ENCODE measurements at regions not wholly inside any gene's neighbourhood (a gene's known extent, or its start where the extent isn't known, plus 50 kb on each side); places are given as distances from the start of the nearest gene placed in this dataset.
A peak's percentile ranks its signal among the peaks of the same experiment; 100 is the strongest.
"Not testable (repeated sequence)": the region's sequence is repeated elsewhere in the genome, so short reads cannot be mapped to it uniquely, and the experiment has no call there.

- DNase-seq, result no peak
These were observed 202.6 kb downstream of the AASDHPPT start for GRCh38 chr11:106280036-106280435.

GRCh38 chr11:106281455-106282173, 204.2 kb downstream of the AASDHPPT start:
- peak; percentile 73 for DNase-seq

GRCh38 chr11:106286881-106287504, 209.5 kb downstream of the AASDHPPT start:
- no peak for DNase-seq

GRCh38 chr11:106288057-106288456, 210.6 kb downstream of the AASDHPPT start:
- DNase-seq, result no peak

- no peak for DNase-seq
These were observed 211.4 kb downstream of the AASDHPPT start for GRCh38 chr11:106288822-106289387.

GRCh38 chr11:106292526-106292925, 215.1 kb downstream of the AASDHPPT start:
- DNase-seq, result no peak

- DNase-seq, result no peak
These were observed 218.5 kb downstream of the AASDHPPT start for GRCh38 chr11:106295974-106296373.

- DNase-seq, result no peak
These were observed 225.0 kb downstream of the AASDHPPT start for GRCh38 chr11:106302416-106302815.

- DNase-seq, result peak; percentile 13
These were observed 226.8 kb downstream of the AASDHPPT start for GRCh38 chr11:106304274-106304673.

- DNase-seq, result no peak
These were observed 228.0 kb downstream of the AASDHPPT start for GRCh38 chr11:106305458-106305857.

- DNase-seq, result no peak
These were observed 229.5 kb downstream of the AASDHPPT start for GRCh38 chr11:106306942-106307341.

- DNase-seq, result no peak
These were observed 231.7 kb downstream of the AASDHPPT start for GRCh38 chr11:106309070-106309684.

- no peak for DNase-seq
These were observed 234.2 kb downstream of the AASDHPPT start for GRCh38 chr11:106311531-106312230.

- DNase-seq, result not testable (repeated sequence)
These were observed 239.8 kb downstream of the AASDHPPT start for GRCh38 chr11:106317208-106317773.

GRCh38 chr11:106321601-106322000, 244.1 kb downstream of the AASDHPPT start:
- no peak for DNase-seq

- no peak for DNase-seq
These were observed 244.6 kb downstream of the AASDHPPT start for GRCh38 chr11:106322106-106322505.

- no peak for DNase-seq
These were observed 248.6 kb downstream of the AASDHPPT start for GRCh38 chr11:106326087-106326486.

GRCh38 chr11:106327134-106327533, 249.7 kb downstream of the AASDHPPT start:
- DNase-seq, result no peak

- DNase-seq, result no peak
These were observed 250.2 kb downstream of the AASDHPPT start for GRCh38 chr11:106327637-106328036.

- no peak for DNase-seq
These were observed 252.0 kb downstream of the AASDHPPT start for GRCh38 chr11:106329273-106330018.

- DNase-seq, result peak; percentile 83
These were observed 253.7 kb downstream of the AASDHPPT start for GRCh38 chr11:106331176-106331575.

GRCh38 chr11:106333678-106334077, 256.2 kb downstream of the AASDHPPT start:
- no peak for DNase-seq

All from kidney glomerular epithelial cell (primary cell).